SW 1271 (cell line): ENCODE measurements at regions not wholly inside any gene's neighbourhood (a gene's known extent, or its start where the extent isn't known, plus 50 kb on each side); places are given as distances from the start of the nearest gene placed in this dataset.
"Not testable (repeated sequence)": the region's sequence is repeated elsewhere in the genome, so short reads cannot be mapped to it uniquely, and the experiment has no call there.

ENCODE experiments used
- DNase-seq, 2 experiments: peaks; one replicate each; lab custom pipeline; 2025; lab: John Stamatoyannopoulos, UW

GRCh38 chr16:22436823-22437652 lies 62.6 kb upstream of the CDR2 start:
- peak in 1 of 2 experiments; percentile 44 for DNase-seq

- DNase-seq: not testable (repeated sequence)
Measured at GRCh38 chr16:22436326-22436822, 62.0 kb upstream of the CDR2 start.

GRCh38 chr16:22431314-22431713 lies 56.9 kb upstream of the CDR2 start:
- not testable (repeated sequence) for DNase-seq

DNA sequence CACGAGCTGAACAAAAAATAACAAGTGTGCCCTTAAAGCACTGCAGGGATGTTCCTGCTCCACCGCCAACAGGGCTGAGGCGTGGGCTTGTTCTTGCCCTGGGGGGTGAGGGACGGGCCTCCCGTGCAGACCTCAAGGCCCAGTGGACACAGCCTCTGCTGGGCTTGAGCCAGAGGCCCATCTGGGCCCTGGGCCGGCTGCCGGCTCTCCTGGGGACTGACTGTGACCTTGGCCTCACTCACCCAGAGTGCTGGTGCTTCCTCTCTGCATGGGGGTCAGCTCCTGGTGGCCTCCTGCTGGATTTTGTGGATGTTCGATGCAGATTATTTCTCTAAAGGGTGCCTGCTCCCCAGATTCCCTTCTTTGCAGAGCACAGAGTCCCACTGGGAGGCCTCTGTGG lies 54.2 kb upstream of the CDR2 start:
- DNase-seq: no peak

DNA sequence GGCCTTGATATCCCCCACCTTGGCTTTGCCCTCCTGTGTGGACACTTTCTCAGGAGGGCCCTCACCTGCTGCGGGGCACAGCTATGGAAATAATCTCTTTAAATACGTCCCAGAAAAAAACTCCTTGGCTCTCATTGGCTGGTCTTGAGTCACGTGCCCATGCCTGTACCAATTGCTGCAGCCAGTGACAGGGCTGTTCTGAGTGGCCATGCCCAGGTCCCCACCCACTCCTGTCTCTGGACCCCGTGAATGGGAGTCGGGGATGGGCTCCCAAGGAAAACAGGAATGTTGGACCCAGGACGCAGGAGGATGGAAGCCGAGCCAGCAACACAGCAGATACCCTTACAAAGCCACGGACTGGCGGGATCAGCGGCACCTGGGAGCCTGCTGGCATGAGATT lies 53.1 kb upstream of the CDR2 start:
- no peak for DNase-seq

GRCh38 chr16:22425847-22426246 lies 51.4 kb upstream of the CDR2 start:
- DNase-seq: no peak

- no peak for DNase-seq
Measured at GRCh38 chr16:22425036-22425801, 50.8 kb upstream of the CDR2 start.

- DNase-seq: no peak
Measured at GRCh38 chr16:22424161-22424937, 49.9 kb upstream of the CDR2 start.
